ENCODE measurements at regions not wholly inside any gene's neighbourhood (a gene's known extent, or its start where the extent isn't known, plus 50 kb on each side); places are given as distances from the start of the nearest gene placed in this dataset.

- Histone ChIP-seq H3K9me3 (ENCODE audit: control insufficient read depth in 1 of 2, insufficient read depth in 1 of 2, low read depth in 1 of 2, low read length in 2 of 2) (no peaks in the 10 kb centered on the region), H3K79me2 (ENCODE audit: insufficient read depth, low read length) (no peaks in the 10 kb centered on the region), H3K9me2 (ENCODE audit: insufficient read depth) (no peaks in the 10 kb centered on the region), H3K27ac (ENCODE audit: low read depth, low read length) (no peak overlapping the region), H2AFZ (ENCODE audit: low read depth, low read length, poor library complexity, severe bottlenecking) (no peak overlapping the region), H3K27me3 (ENCODE audit: insufficient read depth, low read length) (no peaks in the 10 kb centered on the region), H3K4me3 (replicated peaks in 1 of 2; ENCODE audit: low read depth in 1 of 2, low read length in 2 of 2) (no peak overlapping the region), H4K20me1 (ENCODE audit: insufficient read depth) (no peaks in the 10 kb centered on the region), H3K9ac (ENCODE audit: low read length) (no peak overlapping the region), H3K4me2 (ENCODE audit: low read length) (no peak overlapping the region), H3K36me3 (ENCODE audit: control insufficient read depth in 1 of 2, insufficient read depth in 2 of 2, low read length in 2 of 2) (no peaks in the 10 kb centered on the region), H3K4me1 (ENCODE audit: control insufficient read depth in 1 of 2, insufficient read depth in 2 of 2, low read length in 2 of 2) (no peaks in the 10 kb centered on the region)
- CTCF ChIA-PET: interaction anchor here (3.3 kb wide), 1 partner anchor 8 kb away, joined by 20 read pairs; no protein-coding TSS in a partner anchor
- intact Hi-C loops (cut with micrococcal nuclease): no loop called here
- no TSS peak for BruUV-seq (replicated peaks)
- TF ChIP-seq SRF (IDR thresholded peaks at IDR 0.05; ENCODE audit: low read depth) (no peak), EZH2 (IDR thresholded peaks at IDR 0.05) (no peak), ZNF274 (IDR thresholded peaks at IDR 0.05; ENCODE audit: low read depth, low read length) (no peak), RAD21 (IDR thresholded peaks at IDR 0.05; ENCODE audit: low read depth) (no peak), JUND (IDR thresholded peaks at IDR 0.05) (no peak)
- DNase-seq (ENCODE audit: low read depth, low spot score): no peak
- POLR2A ChIA-PET: no interaction called here
- no peak for ATAC-seq
- RAD21 ChIA-PET (ENCODE audit: low non-redundant PET in 1 of 2, low total read pairs in 2 of 2, uncharacterized antibody in 2 of 2, unreplicated experiment in 2 of 2): no interaction called here
Measured at GRCh38 chr18:59814891-59815290, 84.9 kb upstream of the PMAIP1 start.

- no peak overlapping the region for H3K27ac ChIP-seq (ENCODE audit: low read depth, low read length)
- ATAC-seq (no peak), DNase-seq (ENCODE audit: low read depth, low spot score) (no peak)
- H3K9ac ChIP-seq (ENCODE audit: low read length): no peak overlapping the region
- H3K4me2 ChIP-seq (ENCODE audit: low read length): no peak overlapping the region
- H3K27me3 ChIP-seq (ENCODE audit: insufficient read depth, low read length): no peaks in the 10 kb centered on the region
- no peaks in the 10 kb centered on the region for H3K9me3 ChIP-seq (ENCODE audit: control insufficient read depth in 1 of 2, insufficient read depth in 1 of 2, low read depth in 1 of 2, low read length in 2 of 2)
- H3K9me2 ChIP-seq (ENCODE audit: insufficient read depth): no peaks in the 10 kb centered on the region
- ChIA-PET CTCF (interaction anchor here (1.3 to 3.3 kb wide), 2 partner anchors 9 to 31 kb away, joined by 3 to 20 read pairs; no protein-coding TSS in a partner anchor), POLR2A (no interaction called here), RAD21 (ENCODE audit: low non-redundant PET in 1 of 2, low total read pairs in 2 of 2, uncharacterized antibody in 2 of 2, unreplicated experiment in 2 of 2) (interaction anchor here in 1 of 2 experiments (0.7 kb wide), 1 partner anchor 20 kb away, joined by 3 read pairs; no protein-coding TSS in a partner anchor)
- no peak overlapping the region for H2AFZ ChIP-seq (ENCODE audit: low read depth, low read length, poor library complexity, severe bottlenecking)
- H3K36me3 ChIP-seq (ENCODE audit: control insufficient read depth in 1 of 2, insufficient read depth in 2 of 2, low read length in 2 of 2): no peaks in the 10 kb centered on the region
- H4K20me1 ChIP-seq (ENCODE audit: insufficient read depth): no peaks in the 10 kb centered on the region
- intact Hi-C loops (cut with micrococcal nuclease): no loop called here
- no peaks in the 10 kb centered on the region for H3K79me2 ChIP-seq (ENCODE audit: insufficient read depth, low read length)
- no peak overlapping the region for H3K4me3 ChIP-seq (replicated peaks in 1 of 2; ENCODE audit: low read depth in 1 of 2, low read length in 2 of 2)
- no TSS peak for BruUV-seq (replicated peaks)
- no peaks in the 10 kb centered on the region for H3K4me1 ChIP-seq (ENCODE audit: control insufficient read depth in 1 of 2, insufficient read depth in 2 of 2, low read length in 2 of 2)
- TF ChIP-seq CTCF (IDR thresholded peaks at IDR 0.05 in 2 of 3, conservative IDR thresholded peaks at IDR 0.05 in 1 of 3; ENCODE audit: borderline replicate concordance in 1 of 3, insufficient read depth in 1 of 3, low read depth in 2 of 3, low read length in 2 of 3) (no peak), EZH2phosphoT487 (IDR thresholded peaks at IDR 0.05; ENCODE audit: borderline replicate concordance) (no peak), POLR2AphosphoS5 (IDR thresholded peaks at IDR 0.05; ENCODE audit: low read depth, low read length) (no peak), REST (IDR thresholded peaks at IDR 0.05; ENCODE audit: low read depth) (no peak), SIN3A (IDR thresholded peaks at IDR 0.05; ENCODE audit: low read depth) (no peak), SP1 (IDR thresholded peaks at IDR 0.05; ENCODE audit: low read depth) (no peak), RAD21 (IDR thresholded peaks at IDR 0.05; ENCODE audit: low read depth) (no peak), TCF7L2 (IDR thresholded peaks at IDR 0.05; ENCODE audit: borderline replicate concordance, extremely low read depth, insufficient read depth, insufficient read length) (no peak), SRF (IDR thresholded peaks at IDR 0.05; ENCODE audit: low read depth) (no peak)
- TF ChIP-seq, protein P1, sequence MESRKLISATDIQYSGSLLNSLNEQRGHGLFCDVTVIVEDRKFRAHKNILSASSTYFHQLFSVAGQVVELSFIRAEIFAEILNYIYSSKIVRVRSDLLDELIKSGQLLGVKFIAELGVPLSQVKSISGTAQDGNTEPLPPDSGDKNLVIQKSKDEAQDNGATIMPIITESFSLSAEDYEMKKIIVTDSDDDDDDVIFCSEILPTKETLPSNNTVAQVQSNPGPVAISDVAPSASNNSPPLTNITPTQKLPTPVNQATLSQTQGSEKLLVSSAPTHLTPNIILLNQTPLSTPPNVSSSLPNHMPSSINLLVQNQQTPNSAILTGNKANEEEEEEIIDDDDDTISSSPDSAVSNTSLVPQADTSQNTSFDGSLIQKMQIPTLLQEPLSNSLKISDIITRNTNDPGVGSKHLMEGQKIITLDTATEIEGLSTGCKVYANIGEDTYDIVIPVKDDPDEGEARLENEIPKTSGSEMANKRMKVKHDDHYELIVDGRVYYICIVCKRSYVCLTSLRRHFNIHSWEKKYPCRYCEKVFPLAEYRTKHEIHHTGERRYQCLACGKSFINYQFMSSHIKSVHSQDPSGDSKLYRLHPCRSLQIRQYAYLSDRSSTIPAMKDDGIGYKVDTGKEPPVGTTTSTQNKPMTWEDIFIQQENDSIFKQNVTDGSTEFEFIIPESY (IDR thresholded peaks at IDR 0.05; ENCODE audit: extremely low read depth, insufficient replicate concordance, low read length): no peak
Measured at GRCh38 chr18:59813942-59814341, 85.9 kb upstream of the PMAIP1 start.
